ENCODE measurements at regions not wholly inside any gene's neighbourhood (a gene's known extent, or its start where the extent isn't known, plus 50 kb on each side); places are given as distances from the start of the nearest gene placed in this dataset.
A peak's percentile ranks its signal among the peaks of the same experiment; 100 is the strongest.

- Histone ChIP-seq H3K4me1 (ENCODE audit: insufficient read depth, low read length) (peaks cover 11% of the 10 kb centered on the region), H3K9me3 (ENCODE audit: control insufficient read depth, low read depth, low read length) (peaks cover 6% of the 10 kb centered on the region), H3T11ph (ENCODE audit: low read length) (no peak overlapping the region), H3K27me3 (ENCODE audit: insufficient read depth, low read length) (no peaks in the 10 kb centered on the region), H3K4ac (ENCODE audit: low read depth, low read length) (no peak overlapping the region), H3K4me2 (ENCODE audit: insufficient read depth, insufficient read length, low read length) (no peak overlapping the region), H2BK12ac (ENCODE audit: insufficient read length, low read depth, low read length) (no peak overlapping the region), H3K14ac (ENCODE audit: insufficient read depth, low read length) (no peak overlapping the region; the same call in 1 of the 2 replicates), H3K23me2 (ENCODE audit: insufficient read length, low read depth, low read length, poor library complexity, severe bottlenecking) (no peaks in the 10 kb centered on the region), H2AK5ac (ENCODE audit: insufficient read length, low read length) (no peak overlapping the region), H3K79me1 (ENCODE audit: insufficient read depth, low read depth, low read length, poor library complexity, severe bottlenecking) (no peaks in the 10 kb centered on the region), H2BK5ac (ENCODE audit: insufficient read length, low read length) (no peak overlapping the region), H3K18ac (ENCODE audit: insufficient read length, low read depth, low read length) (no peak overlapping the region), H4K91ac (ENCODE audit: insufficient read length, low read depth, low read length) (no peak overlapping the region), H3K9ac (ENCODE audit: extremely low read depth, insufficient read length, low read length) (no peak overlapping the region), H4K20me1 (ENCODE audit: control insufficient read depth, insufficient read depth, insufficient read length) (no peaks in the 10 kb centered on the region), H4K5ac (ENCODE audit: insufficient read length, low read depth, low read length) (no peak overlapping the region), H3K27ac (ENCODE audit: insufficient read length, low read depth, low read length) (no peak overlapping the region), H4K8ac (replicated peaks; ENCODE audit: insufficient read length, low read depth, low read length) (no peak overlapping the region), H2AFZ (ENCODE audit: low read length) (no peak overlapping the region), H2BK15ac (ENCODE audit: low read depth, low read length) (no peak overlapping the region), H2BK20ac (ENCODE audit: low read depth, low read length, poor library complexity, severe bottlenecking) (no peak overlapping the region), H2BK120ac (ENCODE audit: low read depth, low read length, poor library complexity, severe bottlenecking) (no peak overlapping the region), H3K23ac (ENCODE audit: insufficient read length, low read depth, low read length) (no peak overlapping the region), H3K56ac (ENCODE audit: insufficient read length, low read depth, low read length) (no peak overlapping the region), H3K79me2 (ENCODE audit: insufficient read depth, low read length) (no peaks in the 10 kb centered on the region)
- H3K4me3 Mint-ChIP-seq: no peak overlapping the region
- H3K9me3 Mint-ChIP-seq: peaks cover 18 to 25% of the 10 kb centered on the region in 2 experiments
- peak overlapping the region in 2 of 3 experiments; percentile 6 to 69; a peak in 2 of 7 replicates for H3K27ac Mint-ChIP-seq
- H3K27me3 Mint-ChIP-seq (ENCODE audit: low read depth): peaks cover 4% of the 10 kb centered on the region; the same call in 1 of the 2 replicates
- TF ChIP-seq, protein P1, sequence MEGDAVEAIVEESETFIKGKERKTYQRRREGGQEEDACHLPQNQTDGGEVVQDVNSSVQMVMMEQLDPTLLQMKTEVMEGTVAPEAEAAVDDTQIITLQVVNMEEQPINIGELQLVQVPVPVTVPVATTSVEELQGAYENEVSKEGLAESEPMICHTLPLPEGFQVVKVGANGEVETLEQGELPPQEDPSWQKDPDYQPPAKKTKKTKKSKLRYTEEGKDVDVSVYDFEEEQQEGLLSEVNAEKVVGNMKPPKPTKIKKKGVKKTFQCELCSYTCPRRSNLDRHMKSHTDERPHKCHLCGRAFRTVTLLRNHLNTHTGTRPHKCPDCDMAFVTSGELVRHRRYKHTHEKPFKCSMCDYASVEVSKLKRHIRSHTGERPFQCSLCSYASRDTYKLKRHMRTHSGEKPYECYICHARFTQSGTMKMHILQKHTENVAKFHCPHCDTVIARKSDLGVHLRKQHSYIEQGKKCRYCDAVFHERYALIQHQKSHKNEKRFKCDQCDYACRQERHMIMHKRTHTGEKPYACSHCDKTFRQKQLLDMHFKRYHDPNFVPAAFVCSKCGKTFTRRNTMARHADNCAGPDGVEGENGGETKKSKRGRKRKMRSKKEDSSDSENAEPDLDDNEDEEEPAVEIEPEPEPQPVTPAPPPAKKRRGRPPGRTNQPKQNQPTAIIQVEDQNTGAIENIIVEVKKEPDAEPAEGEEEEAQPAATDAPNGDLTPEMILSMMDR (conservative IDR thresholded peaks at IDR 0.05): no peak
- DNase-seq: no peak
- peaks cover 20 to 21% of the 10 kb centered on the region in 2 experiments for H3K4me1 Mint-ChIP-seq
- no CpG with 5 or more reads among the region's 8 CpGs for WGBS (ENCODE audit: extremely low coverage, insufficient read length, low lambda C conversion rate)
- peaks cover 9 to 23% (median 13%) of the 10 kb centered on the region in 3 experiments; a peak in 6 of 7 replicates for H3K36me3 Mint-ChIP-seq (ENCODE audit: insufficient read depth in 1 of 3, low read depth in 3 of 3)
Observed at GRCh38 chr6:14259594-14260152, 142.1 kb downstream of the CD83 start.
